HUES48 (cell line): ENCODE measurements at regions not wholly inside any gene's neighbourhood (a gene's known extent, or its start where the extent isn't known, plus 50 kb on each side); places are given as distances from the start of the nearest gene placed in this dataset.

Source experiments
- H3K27ac ChIP-seq: one replicate; pipeline ENCODE4 v1.7.0; 2013; ENCODE audit warnings: low read depth, low read length, inconsistent platforms
- H3K27me3 ChIP-seq: 2 replicates; pipeline ENCODE4 v1.6.1; 2013; ENCODE audit warnings: mild to moderate bottlenecking, low read length; ENCODE audit not compliant: control insufficient read depth, insufficient read depth
- H3K36me3 ChIP-seq: 2 replicates; pipeline ENCODE4 v1.6.1; 2013; ENCODE audit warnings: low read length; ENCODE audit not compliant: control insufficient read depth, insufficient read depth
- H3K4me1 ChIP-seq: 2 replicates; pipeline ENCODE4 v1.6.1; 2013; ENCODE audit warnings: mild to moderate bottlenecking, low read length; ENCODE audit not compliant: control insufficient read depth, insufficient read depth
- H3K4me3 ChIP-seq: 2 replicates; pipeline ENCODE4 v1.5.1; 2013; ENCODE audit warnings: mild to moderate bottlenecking, low read depth, low read length
- H3K9ac ChIP-seq: 2 replicates; pipeline ENCODE4 v1.6.1; 2013; ENCODE audit warnings: mild to moderate bottlenecking, low read depth, low read length, moderate library complexity
- H3K9me3 ChIP-seq: 2 replicates; pipeline ENCODE4 v1.6.1; 2013; ENCODE audit warnings: low read length; ENCODE audit not compliant: control insufficient read depth, insufficient read depth

DNA sequence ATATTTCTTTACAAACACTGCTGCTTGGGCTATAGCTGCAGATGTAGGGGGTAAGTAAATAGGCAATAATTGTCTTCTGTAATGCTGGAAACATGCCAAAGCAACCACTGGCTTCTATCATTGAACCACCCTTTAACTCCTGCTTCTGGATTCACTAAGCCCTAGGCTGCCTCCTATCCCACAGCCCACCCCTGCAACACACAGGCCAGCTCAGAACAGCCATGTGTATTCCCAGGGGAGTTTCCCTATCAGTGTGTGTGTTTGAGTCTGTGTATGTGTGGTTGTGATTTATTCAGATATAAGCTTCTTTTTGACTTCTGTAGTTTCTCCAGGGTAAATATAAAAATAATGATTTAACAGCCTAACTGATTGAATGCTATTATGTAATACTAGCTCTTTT, 291.3 kb downstream of the PCDH10 start:
- H3K36me3 ChIP-seq = no peaks in the 10 kb centered on the region
- H3K4me1 ChIP-seq = no peaks in the 10 kb centered on the region
- H3K4me3 ChIP-seq = no peak overlapping the region
- H3K9ac ChIP-seq = no peak overlapping the region
- no peak overlapping the region for H3K27ac ChIP-seq
- H3K27me3 ChIP-seq = no peaks in the 10 kb centered on the region
- no peaks in the 10 kb centered on the region for H3K9me3 ChIP-seq

DNA sequence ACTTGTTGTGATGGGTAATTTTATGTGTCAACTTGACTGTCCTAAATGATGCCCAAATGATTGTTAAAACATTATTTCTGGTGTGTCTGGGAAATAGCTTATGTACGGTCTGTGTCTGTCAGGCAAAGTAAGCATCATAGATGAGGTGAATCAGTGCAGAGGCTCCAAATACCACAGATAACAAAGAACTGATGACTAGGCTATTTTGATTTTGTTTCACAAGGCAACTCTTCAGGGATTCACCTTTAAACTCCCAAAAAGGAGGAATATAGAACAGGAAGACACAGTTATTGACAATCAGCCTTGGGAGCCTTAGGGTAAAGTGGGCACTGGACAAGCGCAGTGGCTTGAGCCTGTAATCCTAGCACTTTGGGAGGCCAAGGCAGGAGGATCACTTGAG, 290.7 kb downstream of the PCDH10 start:
- no peaks in the 10 kb centered on the region for H3K9me3 ChIP-seq
- no peaks in the 10 kb centered on the region for H3K4me1 ChIP-seq
- no peak overlapping the region for H3K9ac ChIP-seq
- no peaks in the 10 kb centered on the region for H3K27me3 ChIP-seq
- H3K4me3 ChIP-seq = no peak overlapping the region
- no peaks in the 10 kb centered on the region for H3K36me3 ChIP-seq
- no peak overlapping the region for H3K27ac ChIP-seq

DNA sequence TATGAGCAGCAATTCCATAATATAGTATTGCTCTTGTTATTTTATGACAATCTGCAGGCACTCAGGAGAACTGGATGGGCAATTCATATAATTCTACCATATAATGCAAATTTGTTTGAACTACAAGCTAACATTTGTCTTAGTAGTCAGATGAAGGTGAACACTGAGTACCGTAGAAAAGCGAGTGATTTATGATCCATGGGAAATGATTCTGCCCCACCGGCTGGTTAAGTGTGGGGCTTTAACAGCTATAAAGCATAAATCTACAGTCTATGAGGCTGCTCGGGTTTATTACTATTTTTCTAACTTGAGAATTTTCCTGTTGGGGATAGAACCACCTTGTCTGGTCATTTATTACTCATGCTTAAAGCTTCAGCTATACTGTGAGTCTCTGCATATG, 275.5 kb downstream of the PCDH10 start:
- no peaks in the 10 kb centered on the region for H3K9me3 ChIP-seq
- H3K36me3 ChIP-seq = no peaks in the 10 kb centered on the region
- H3K27me3 ChIP-seq = no peaks in the 10 kb centered on the region
- no peak overlapping the region for H3K27ac ChIP-seq
- H3K4me1 ChIP-seq = no peaks in the 10 kb centered on the region
- no peak overlapping the region for H3K4me3 ChIP-seq
- H3K9ac ChIP-seq = no peak overlapping the region

DNA sequence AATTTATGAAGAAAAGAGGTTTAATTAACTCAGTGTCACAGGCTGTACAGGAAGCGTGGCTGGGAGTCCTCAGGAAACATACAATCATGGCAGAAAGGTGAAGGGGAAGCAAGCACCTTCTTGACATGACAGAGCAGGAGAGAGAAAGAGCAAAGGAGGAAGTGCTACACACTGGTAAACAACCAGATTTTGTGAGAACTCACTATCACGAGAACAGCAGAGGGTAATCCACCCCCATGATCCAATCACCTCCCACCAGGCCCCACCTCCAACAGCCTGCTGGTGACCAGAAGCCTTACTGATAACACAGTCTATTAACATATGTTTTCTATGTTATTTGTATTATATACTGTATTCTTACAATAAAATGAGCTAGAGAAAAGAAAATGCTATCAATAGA, 254.8 kb downstream of the PCDH10 start:
- Histone ChIP-seq H3K9me3 (no peaks in the 10 kb centered on the region), H3K9ac (no peak overlapping the region), H3K27ac (no peak overlapping the region), H3K36me3 (no peaks in the 10 kb centered on the region), H3K4me3 (no peak overlapping the region), H3K27me3 (no peaks in the 10 kb centered on the region), H3K4me1 (no peaks in the 10 kb centered on the region)

DNA sequence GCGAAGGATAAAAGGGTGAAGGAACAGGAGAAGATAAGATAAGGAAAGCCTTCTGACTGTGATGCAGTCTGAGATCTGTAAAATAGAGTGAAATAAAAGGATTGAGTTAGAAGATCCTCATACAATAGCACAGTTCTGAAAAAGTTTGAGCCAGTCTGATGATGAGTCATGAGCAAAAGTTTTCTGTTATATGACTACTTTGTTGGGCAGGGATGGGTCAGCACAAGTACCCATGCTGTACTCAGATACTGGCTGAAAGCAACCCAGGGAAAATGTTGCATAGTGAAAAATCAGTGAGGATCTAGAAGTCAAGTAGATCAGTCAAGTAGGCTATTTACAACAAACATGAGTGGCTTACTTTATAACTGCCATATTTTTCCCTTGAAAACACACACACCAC, 253.5 kb downstream of the PCDH10 start:
- no peaks in the 10 kb centered on the region for H3K4me1 ChIP-seq
- H3K9ac ChIP-seq = no peak overlapping the region
- no peak overlapping the region for H3K4me3 ChIP-seq
- no peak overlapping the region for H3K27ac ChIP-seq
- H3K9me3 ChIP-seq = no peaks in the 10 kb centered on the region
- H3K36me3 ChIP-seq = no peaks in the 10 kb centered on the region
- no peaks in the 10 kb centered on the region for H3K27me3 ChIP-seq

DNA sequence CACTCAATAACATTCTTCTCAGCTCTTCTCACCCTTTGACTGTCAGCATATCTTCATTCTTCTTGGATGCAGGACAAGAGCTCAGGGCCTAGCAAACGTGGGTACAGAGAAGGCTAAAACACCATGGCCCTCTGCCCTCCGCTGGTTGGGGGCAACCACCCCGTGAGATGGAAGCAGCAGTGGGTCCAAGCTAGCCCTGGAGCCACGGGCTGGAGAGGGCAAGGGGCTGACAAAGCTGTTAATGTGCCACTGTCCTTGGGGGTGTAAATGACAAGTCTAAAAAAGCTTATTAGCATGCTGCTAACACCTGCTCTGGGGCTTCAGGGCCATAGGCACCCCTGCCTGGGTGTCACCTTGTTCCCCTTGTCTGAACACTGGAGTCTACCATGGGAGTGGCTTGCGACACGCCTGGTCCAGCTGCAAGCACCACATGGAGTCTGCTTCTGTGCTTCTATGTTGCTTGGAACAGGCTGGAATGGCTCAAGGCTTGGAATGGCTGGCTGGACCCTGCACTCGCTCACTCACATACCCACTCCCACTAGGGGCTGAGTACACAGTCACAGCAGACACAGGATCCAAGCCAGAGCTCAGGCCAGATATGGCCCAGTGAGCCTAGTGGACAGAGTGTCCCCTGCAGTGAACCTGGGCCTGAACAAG, 246.0 kb downstream of the PCDH10 start:
- H3K27me3 ChIP-seq = no peaks in the 10 kb centered on the region
- no peak overlapping the region for H3K27ac ChIP-seq
- H3K9me3 ChIP-seq = no peaks in the 10 kb centered on the region
- no peak overlapping the region for H3K9ac ChIP-seq
- no peak overlapping the region for H3K4me3 ChIP-seq
- H3K36me3 ChIP-seq = no peaks in the 10 kb centered on the region
- no peaks in the 10 kb centered on the region for H3K4me1 ChIP-seq

DNA sequence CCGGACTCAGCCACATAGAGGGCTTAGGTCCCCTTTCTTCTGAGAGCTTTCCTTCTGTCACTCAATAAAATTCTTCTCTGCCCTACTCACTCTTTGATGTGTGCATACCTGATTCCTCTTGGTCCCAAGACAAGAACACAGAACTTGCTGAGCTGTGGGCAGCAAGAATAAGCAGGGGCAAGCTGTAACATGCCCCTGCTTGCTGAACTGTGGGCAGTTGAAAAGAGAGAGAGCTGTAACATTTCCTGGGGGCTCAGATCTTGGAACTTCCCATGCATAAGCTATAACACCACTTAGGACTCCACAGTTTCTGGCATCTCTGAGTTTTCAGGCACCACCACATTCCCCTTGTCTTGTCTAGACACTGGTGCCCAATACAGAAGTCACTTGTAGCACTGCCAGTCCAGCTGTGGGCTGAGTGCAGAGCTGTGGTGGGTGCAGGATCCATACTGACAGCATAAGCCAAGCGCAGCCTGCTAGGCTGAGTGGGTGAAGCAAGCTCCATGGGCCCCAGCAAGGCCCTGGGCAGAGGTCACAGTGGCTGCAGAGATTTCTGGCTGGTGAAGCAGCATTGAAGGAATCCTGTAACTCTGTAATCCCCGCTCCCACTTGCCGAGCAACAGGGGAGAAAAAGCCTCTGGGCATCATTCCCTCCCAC, 241.2 kb downstream of the PCDH10 start:
- H3K27me3 ChIP-seq = no peaks in the 10 kb centered on the region
- no peak overlapping the region for H3K9ac ChIP-seq
- no peaks in the 10 kb centered on the region for H3K9me3 ChIP-seq
- H3K4me1 ChIP-seq = no peaks in the 10 kb centered on the region
- H3K4me3 ChIP-seq = no peak overlapping the region
- no peaks in the 10 kb centered on the region for H3K36me3 ChIP-seq
- H3K27ac ChIP-seq = no peak overlapping the region

DNA sequence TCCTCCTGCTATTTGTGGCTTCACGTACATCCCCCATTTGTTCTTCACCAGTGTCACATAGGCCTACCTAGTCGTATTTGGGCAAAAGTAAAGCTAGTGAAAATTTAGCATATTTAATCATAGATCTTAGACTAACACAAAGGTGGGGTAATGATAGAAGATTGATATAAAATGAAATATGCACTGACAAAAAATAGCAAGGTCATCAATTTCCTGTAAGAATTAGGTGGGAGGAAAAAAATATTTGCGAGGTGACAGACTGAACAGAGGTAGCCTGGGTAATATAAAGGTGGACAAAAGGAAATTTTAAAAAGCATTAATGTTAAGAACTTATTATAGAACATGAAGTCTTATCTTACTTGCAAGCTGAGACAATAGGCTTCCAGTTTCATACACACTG, 239.9 kb downstream of the PCDH10 start:
- no peaks in the 10 kb centered on the region for H3K9me3 ChIP-seq
- no peaks in the 10 kb centered on the region for H3K36me3 ChIP-seq
- no peak overlapping the region for H3K4me3 ChIP-seq
- H3K27ac ChIP-seq = no peak overlapping the region
- no peaks in the 10 kb centered on the region for H3K4me1 ChIP-seq
- no peak overlapping the region for H3K9ac ChIP-seq
- H3K27me3 ChIP-seq = no peaks in the 10 kb centered on the region

DNA sequence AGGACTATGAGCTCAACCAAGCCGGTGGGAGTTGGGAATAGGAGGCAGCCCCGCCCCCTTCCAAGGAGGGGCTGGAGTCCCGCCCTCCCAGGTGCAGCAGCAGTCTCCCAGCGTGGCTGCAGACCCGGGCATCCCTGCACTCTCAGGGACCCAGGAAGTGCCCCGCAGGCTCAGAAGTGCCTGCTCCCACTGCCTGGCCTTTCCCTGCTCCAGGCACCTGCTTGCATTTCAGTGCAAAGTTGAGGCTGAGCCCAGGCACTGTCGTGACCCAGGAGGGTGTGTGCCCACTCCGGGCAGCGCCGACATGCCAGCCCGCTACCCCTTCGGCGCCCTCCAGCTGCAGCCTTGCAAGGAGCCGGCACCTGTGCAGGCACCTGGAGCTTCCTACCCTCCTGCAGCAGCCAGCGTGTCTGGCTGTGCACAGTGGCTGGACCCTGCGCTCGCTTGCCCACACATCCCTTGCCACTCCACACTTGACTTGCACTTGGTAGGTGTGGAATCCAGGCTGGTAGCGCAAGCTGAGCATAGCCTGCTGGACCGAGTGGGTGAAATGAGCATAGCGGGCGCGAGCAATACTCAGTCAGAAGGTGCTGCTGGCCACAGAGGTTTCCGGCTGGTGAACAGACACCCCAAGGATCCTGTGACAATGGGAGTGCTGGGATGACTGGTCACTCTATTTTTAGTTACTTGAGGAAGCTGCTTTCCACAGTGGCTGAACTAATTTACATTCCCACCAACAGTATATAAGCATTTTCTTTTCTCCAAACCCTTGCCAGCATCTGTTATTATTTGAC, 236.3 kb downstream of the PCDH10 start:
- Histone ChIP-seq H3K9me3 (no peaks in the 10 kb centered on the region), H3K27ac (no peak overlapping the region), H3K4me1 (no peaks in the 10 kb centered on the region)

DNA sequence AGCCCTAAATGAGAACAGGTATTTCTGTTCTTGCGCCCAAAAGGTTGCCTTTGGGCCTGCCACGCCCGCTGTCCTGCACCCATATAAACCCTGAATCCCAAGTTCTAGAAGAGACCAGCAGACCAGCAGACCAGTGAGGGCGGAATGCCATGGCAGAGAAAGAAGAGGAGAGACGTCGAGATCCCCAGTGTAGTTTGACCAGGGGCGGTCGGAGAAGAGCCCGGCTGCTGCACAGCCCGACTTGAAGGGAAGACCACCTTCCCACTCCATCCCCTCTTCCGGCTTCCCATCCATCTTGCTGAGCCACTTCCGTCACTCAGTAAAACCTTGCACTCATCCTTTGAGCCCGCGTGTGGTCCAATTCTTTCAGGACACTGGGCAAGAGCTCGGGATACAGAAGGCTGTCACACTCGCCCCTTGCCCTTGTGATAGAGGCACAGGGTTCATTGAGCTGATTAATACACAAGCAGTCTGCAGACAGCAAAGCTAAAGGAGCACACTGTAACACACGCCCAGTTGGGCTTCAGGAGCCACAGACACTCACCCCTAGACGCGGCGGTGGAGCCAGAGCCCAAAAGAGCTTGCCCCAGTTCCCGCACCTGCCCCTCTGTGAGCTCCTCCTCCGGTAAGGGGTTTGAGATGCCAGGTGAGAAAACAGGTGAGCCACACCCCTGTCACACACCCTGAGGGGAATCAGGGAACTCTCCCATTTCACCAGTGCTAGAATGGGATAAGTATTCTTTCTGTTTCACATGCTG, 230.8 kb downstream of the PCDH10 start:
- H3K4me1 ChIP-seq = no peaks in the 10 kb centered on the region
- H3K4me3 ChIP-seq = no peak overlapping the region
- no peak overlapping the region for H3K27ac ChIP-seq
- no peaks in the 10 kb centered on the region for H3K9me3 ChIP-seq
- no peak overlapping the region for H3K9ac ChIP-seq
- H3K36me3 ChIP-seq = no peaks in the 10 kb centered on the region
- H3K27me3 ChIP-seq = no peaks in the 10 kb centered on the region

More for the DNA sequence above, 236.3 kb downstream of the PCDH10 start:
- Histone ChIP-seq H3K4me3 (no peak overlapping the region), H3K36me3 (no peaks in the 10 kb centered on the region), H3K27me3 (no peaks in the 10 kb centered on the region), H3K9ac (no peak overlapping the region)
